LNCAP (cell line): ENCODE measurements at regions not wholly inside any gene's neighbourhood (a gene's known extent, or its start where the extent isn't known, plus 50 kb on each side); places are given as distances from the start of the nearest gene placed in this dataset.

Experiments used
- TF ChIP-seq, protein P1 (sequence below): fragments of 450-650 bp; IDR thresholded peaks from 2 replicates; pipeline ENCODE4 v1.5.1; 2017; ENCODE audit warnings: mild to moderate bottlenecking

DNA sequence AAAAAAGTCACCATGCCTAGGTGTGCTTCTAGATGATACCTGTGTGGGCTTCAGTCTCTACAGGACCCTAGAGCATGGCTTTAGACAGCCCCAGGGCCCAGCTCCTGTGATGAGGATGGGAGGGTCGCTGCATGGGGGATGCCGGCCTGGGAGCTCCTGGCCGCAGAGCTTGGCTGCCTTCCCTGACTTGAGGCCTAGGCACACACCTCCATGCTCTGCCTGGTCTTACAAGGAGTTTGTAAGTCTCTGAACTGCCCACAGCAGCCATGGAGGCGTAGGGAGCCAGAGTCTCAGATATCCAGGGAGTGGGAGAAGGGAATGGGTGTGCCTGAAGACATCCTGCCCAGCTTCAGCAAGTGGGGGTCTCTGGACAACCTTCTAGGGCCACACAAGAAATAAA lies 149.5 kb upstream of the MYL2 start:
- TF ChIP-seq, protein P1, sequence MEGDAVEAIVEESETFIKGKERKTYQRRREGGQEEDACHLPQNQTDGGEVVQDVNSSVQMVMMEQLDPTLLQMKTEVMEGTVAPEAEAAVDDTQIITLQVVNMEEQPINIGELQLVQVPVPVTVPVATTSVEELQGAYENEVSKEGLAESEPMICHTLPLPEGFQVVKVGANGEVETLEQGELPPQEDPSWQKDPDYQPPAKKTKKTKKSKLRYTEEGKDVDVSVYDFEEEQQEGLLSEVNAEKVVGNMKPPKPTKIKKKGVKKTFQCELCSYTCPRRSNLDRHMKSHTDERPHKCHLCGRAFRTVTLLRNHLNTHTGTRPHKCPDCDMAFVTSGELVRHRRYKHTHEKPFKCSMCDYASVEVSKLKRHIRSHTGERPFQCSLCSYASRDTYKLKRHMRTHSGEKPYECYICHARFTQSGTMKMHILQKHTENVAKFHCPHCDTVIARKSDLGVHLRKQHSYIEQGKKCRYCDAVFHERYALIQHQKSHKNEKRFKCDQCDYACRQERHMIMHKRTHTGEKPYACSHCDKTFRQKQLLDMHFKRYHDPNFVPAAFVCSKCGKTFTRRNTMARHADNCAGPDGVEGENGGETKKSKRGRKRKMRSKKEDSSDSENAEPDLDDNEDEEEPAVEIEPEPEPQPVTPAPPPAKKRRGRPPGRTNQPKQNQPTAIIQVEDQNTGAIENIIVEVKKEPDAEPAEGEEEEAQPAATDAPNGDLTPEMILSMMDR, result no peak

DNA sequence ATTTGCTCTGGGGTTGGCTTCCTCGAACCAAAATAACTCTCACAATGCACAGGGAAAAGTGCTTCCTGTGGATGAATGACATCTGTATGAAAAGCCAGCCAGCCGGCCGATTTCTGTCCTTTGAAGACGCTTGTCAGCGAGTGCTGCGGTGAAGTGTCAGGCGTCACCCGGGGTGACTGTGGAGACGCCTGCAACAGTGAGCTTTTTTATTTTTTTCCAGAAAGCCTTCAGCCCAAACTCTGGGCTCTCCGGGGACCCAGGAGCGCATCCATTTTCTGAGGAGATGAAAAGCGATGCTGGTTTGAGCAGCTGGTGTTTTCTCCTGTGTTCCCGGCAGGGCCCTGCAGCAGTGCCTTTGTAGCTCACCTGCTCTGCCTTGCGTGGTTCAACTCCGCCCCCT lies 147.9 kb upstream of the MYL2 start:
- TF ChIP-seq, protein P1, result no peak

DNA sequence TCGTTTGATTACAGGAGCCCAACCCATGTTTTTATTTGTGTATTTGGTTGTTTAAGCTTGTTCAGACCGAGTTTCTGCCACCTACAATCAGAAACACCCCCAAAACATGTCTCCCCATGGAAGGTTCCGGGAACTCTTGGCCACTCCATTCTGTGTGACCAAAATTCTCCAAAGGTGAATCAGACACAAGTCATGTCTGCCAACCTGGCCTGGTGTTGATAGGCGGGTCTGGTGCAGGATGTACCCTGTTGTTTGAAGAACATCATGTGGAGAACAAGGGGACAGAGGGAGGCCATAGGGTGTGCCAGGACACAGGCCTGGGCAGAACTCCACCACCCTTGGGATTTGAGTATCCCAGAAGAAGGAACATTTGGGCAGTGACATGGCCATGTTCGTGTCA lies 147.1 kb upstream of the MYL2 start:
- TF ChIP-seq, protein P1, result no peak

DNA sequence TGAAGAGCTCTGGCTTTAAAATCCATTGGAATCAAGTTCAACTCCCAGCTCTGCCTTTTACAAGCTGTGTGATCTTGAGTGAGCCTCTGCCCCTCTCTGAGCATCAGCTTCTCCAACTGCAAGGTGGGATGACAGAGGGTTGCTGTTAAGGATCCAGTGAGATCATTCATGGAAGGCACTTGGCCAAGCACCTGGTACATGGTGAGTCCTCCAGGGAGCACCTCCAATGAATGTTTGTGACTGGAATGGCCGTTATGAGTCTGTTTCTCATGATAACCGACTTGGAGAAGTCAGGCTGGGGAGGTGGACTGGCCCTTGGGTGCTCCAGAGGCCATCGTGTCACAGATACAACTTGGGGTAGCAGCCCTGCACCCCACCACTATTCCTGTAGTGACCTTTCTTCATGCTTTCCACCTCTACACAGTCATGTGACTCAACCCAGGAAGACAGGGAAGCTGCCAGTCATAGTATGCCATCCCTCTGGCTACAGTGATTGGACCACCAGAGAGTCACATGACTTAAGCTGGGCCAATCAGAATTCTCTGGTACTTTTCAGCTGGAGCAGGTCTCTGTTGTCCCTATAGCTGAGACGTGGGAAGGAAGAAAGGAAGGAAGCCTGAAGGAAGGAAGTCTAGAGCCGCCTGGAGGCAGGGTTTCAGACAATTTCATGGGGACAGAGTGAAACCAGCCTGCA lies 146.5 kb upstream of the MYL2 start:
- TF ChIP-seq, protein P1, result no peak

DNA sequence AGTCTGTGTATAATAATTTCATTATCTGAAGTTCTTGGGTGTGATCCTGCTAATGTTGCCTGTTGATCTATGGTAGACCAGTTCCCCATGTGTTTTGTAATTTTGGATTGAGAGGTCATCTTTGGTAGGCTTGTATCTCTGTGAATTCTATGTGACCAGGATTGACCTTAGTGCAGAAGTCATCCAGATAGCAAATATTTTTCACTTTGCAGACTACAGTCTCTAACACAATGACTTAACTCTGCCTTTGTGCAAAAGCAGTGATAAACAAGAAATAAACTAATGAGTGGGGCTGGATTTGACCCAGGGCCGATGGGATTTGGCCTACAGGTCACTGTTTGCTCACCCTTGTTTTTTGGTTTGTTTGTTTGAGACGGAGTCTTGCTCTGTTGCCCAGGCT lies 144.6 kb upstream of the MYL2 start:
- TF ChIP-seq, protein P1, result no peak

DNA sequence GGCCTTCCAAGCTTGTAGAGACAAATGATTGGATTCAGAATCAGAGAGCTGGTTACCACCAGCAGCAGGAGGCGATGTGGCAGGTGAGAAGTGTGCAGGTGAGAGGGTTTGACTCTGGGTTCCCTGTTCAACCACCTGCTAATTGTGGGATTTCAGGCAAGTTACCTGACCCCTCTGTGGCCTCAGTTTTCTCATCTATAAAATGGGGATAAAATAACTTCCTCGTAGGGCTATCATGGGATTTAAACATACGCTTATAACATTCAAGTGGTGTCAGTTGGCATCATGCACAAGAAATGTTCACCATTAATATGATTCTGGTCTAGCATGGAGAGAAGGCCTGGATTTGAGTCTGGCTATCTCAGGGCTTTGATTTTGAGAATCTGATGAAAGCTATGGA lies 143.8 kb upstream of the MYL2 start:
- TF ChIP-seq, protein P1, result no peak

DNA sequence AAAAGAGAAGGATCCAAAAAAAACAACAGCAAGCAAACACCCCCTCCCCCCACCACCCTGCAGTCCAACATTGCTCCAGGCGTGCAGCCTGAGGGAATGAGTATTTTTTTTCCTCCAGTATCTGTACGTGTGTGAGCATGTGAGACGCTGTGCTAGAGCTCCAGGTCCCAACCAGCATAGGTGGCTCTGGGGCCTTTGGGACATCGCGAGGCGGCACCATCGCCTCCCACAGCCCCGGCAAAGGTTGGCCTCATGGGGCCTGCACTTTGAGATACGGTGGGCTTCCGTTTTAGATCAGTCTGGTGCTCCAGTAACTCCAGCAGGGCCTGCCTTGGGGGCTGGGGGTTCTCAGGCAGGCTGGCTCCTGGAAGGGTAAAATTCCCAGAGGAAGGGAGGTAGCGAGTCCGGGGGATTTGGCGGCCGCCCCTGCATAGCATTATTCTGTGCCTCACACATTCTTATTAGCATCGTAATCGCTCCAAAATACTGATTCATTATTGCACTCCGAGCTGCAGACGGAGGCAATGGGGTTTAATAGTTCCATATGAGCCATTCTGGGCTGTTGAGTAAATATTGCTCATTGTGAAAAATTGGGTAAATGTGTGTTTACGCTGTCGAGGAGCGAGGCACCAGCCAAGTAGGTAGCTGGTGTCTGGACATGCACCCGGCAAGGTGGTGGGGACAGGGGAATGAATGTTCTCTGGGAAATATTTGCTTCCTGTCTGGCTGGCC lies 143.1 kb upstream of the MYL2 start:
- TF ChIP-seq, protein P1, result no peak
